GM12875 (cell line): ENCODE measurements at regions not wholly inside any gene's neighbourhood (a gene's known extent, or its start where the extent isn't known, plus 50 kb on each side); places are given as distances from the start of the nearest gene placed in this dataset.

Source experiments
- H3K4me3 ChIP-seq: one replicate; pipeline ENCODE4 v1.5.1; 2011; ENCODE audit warnings: low read depth, low read length, control low read depth
- TF ChIP-seq, protein P1 (sequence below): IDR thresholded peaks from 2 replicates; pipeline ENCODE4 v1.5.1; 2011; ENCODE audit warnings: low read depth, mild to moderate bottlenecking, control low read depth, inconsistent platforms, low read length, moderate library complexity, borderline replicate concordance; ENCODE audit not compliant: insufficient read depth

DNA sequence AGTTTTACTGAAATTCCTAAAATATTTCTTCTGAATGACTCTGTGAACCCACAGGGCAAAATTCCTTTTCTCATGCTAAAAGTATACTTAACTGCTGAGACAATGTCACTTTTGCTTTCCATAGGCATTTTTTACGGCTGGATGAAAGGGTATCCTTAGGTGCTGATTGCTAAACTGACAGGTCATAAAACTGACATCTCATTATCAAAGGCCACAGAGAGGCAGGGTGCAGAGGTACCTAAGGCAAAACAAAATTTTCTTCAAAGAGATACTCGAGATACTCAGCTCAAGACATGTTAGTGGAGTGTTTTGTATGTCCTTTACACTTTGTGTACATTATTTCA lies 62.0 kb upstream of the WDR75 start:
- H3K4me3 ChIP-seq = no peak overlapping the region
- TF ChIP-seq, protein P1, sequence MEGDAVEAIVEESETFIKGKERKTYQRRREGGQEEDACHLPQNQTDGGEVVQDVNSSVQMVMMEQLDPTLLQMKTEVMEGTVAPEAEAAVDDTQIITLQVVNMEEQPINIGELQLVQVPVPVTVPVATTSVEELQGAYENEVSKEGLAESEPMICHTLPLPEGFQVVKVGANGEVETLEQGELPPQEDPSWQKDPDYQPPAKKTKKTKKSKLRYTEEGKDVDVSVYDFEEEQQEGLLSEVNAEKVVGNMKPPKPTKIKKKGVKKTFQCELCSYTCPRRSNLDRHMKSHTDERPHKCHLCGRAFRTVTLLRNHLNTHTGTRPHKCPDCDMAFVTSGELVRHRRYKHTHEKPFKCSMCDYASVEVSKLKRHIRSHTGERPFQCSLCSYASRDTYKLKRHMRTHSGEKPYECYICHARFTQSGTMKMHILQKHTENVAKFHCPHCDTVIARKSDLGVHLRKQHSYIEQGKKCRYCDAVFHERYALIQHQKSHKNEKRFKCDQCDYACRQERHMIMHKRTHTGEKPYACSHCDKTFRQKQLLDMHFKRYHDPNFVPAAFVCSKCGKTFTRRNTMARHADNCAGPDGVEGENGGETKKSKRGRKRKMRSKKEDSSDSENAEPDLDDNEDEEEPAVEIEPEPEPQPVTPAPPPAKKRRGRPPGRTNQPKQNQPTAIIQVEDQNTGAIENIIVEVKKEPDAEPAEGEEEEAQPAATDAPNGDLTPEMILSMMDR = no peak

DNA sequence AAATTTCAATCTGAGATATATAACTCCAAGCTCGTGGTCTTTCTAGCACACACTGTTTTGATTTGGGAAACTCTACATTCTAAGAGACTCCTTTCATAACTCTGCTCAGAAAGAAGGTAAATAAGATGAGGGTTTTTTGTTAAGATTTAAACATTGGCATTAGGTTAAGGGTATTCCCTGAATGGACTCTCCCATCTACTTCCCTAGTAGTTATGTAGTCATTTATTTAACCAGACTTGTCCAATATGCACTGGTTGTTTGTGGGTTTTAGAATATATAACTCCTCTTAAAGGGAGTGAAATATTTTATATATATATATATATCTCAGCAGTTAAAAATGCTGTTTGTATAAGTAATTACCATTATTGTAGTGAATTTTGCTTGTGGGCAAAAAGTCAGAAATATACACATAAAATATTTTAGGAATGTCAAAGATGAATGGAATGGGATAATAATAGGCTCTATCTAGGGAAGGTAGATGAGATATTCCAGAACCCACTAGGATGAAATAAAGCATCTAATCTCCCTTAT lies 61.5 kb upstream of the WDR75 start:
- no peak overlapping the region for H3K4me3 ChIP-seq
- TF ChIP-seq, protein P1 = no peak

DNA sequence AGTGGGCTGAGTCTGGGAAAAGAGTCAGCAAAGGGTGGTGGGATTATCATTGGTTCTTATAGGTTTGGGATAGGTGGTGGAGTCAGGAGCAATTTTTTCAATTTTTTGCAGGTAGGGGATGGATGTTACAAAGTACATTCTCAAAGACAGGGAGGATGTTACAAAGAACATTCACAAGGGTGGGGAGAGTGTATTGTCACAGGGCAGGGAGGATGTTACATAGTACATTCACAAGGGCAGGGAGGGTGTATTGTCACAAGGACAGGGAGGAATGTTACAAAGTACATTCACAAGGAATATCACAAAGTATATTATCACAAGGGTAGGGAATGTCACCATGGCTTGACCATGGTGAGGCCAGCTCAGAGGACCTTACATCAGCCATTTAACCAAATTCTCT lies 58.6 kb upstream of the WDR75 start:
- TF ChIP-seq, protein P1 = no peak
- H3K4me3 ChIP-seq = no peak overlapping the region

DNA sequence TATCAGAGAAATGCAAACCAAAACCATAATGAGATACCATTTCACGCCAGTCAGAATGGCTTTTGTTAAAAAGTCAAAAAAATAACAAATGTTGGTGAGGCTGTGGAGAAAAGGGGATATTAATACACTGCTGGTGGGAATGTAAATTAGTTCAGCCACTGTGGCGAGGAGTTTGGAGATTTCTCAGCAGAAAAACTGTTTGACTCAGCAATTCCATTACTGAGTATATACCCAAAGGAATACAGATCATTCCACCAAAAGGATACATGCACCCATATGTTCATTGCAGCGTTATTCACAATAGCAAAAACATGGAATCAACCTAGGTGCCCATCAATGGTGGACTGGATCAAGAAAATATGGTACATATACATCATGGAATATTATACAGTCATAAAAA lies 54.5 kb upstream of the WDR75 start:
- TF ChIP-seq, protein P1 = no peak
- H3K4me3 ChIP-seq = no peak overlapping the region

DNA sequence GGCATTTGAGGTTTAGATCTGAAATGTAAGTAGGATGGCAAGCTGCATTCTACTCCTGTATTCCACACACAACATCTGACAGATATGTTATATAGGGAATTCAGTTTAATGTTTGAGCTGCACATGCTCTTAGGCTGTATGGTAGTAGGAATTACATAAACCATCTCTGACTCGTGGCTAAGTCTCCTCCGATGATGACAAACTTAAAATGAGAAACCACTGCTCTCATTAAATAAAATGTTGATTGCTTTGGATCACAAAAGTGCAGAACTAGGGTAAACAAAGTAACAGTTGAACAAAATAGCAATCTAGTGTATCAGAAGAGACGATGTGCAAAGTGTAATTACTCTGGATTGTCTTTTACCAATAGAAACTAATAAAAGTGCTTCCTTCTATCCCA lies 50.1 kb upstream of the WDR75 start:
- H3K4me3 ChIP-seq = no peak overlapping the region
- TF ChIP-seq, protein P1 = no peak
